Muscle layer of duodenum (tissue), 2 donors: ENCODE measurements at regions not wholly inside any gene's neighbourhood (a gene's known extent, or its start where the extent isn't known, plus 50 kb on each side); places are given as distances from the start of the nearest gene placed in this dataset.

ENCODE experiments used
- H3K27ac ChIP-seq: one replicate; pipeline ENCODE4 v1.7.0; 2013; ENCODE audit warnings: mild to moderate bottlenecking, low read length
- H3K27me3 ChIP-seq: one replicate; pipeline ENCODE4 v1.7.0; 2013; ENCODE audit warnings: low read depth, mild to moderate bottlenecking, control low read depth, low read length
- H3K36me3 ChIP-seq, 2 donors: one replicate each; pipeline ENCODE4 v1.7.0; 2013; ENCODE audit warnings: low read length in 2 of 2, control low read depth in 1 of 2, mild to moderate bottlenecking in 1 of 2; ENCODE audit not compliant: insufficient read depth in 2 of 2, control insufficient read depth in 1 of 2
- H3K4me1 ChIP-seq, 2 donors: one replicate each; pipeline ENCODE4 v1.7.0; 2013; ENCODE audit warnings: low read length in 2 of 2, mild to moderate bottlenecking in 2 of 2, control low read depth in 1 of 2, moderate library complexity in 1 of 2; ENCODE audit not compliant: insufficient read depth in 2 of 2, control insufficient read depth in 1 of 2
- H3K4me3 ChIP-seq, 2 donors: one replicate each; pipeline ENCODE4 v1.7.0; 2013; ENCODE audit warnings: low read length in 2 of 2, low read depth in 1 of 2, mild to moderate bottlenecking in 1 of 2
- H3K9me3 ChIP-seq, 2 donors: one replicate each; pipeline ENCODE4 v1.7.0; 2013; ENCODE audit warnings: low read length in 2 of 2, control low read depth in 1 of 2, mild to moderate bottlenecking in 1 of 2; ENCODE audit not compliant: control insufficient read depth in 1 of 2
- donor health status: healthy.

GRCh38 chr18:47566809-47567208, 315.3 kb upstream of the SKOR2 start:
- no peak overlapping the region for H3K4me3 ChIP-seq
- peaks cover 0 to 15% of the 10 kb centered on the region in 2 donors for H3K9me3 ChIP-seq
- H3K4me1 ChIP-seq, result no peaks in the 10 kb centered on the region
- H3K36me3 ChIP-seq, result no peaks in the 10 kb centered on the region
- no peaks in the 10 kb centered on the region for H3K27me3 ChIP-seq
- H3K27ac ChIP-seq, result no peak overlapping the region

- Histone ChIP-seq H3K4me1 (no peaks in the 10 kb centered on the region), H3K36me3 (no peaks in the 10 kb centered on the region), H3K9me3 (peaks cover 0 to 9% of the 10 kb centered on the region in 2 donors), H3K27ac (no peak overlapping the region), H3K4me3 (no peak overlapping the region), H3K27me3 (no peaks in the 10 kb centered on the region)
These were observed 309.6 kb upstream of the SKOR2 start for GRCh38 chr18:47560723-47561715.

GRCh38 chr18:47558110-47558750, 306.8 kb upstream of the SKOR2 start:
- H3K36me3 ChIP-seq, result no peaks in the 10 kb centered on the region
- no peak overlapping the region for H3K4me3 ChIP-seq
- no peaks in the 10 kb centered on the region for H3K27me3 ChIP-seq
- no peaks in the 10 kb centered on the region for H3K4me1 ChIP-seq
- no peak overlapping the region for H3K27ac ChIP-seq
- H3K9me3 ChIP-seq, result no peaks in the 10 kb centered on the region

- Histone ChIP-seq H3K27ac (no peak overlapping the region), H3K36me3 (no peaks in the 10 kb centered on the region), H3K4me3 (no peak overlapping the region), H3K9me3 (no peaks in the 10 kb centered on the region), H3K27me3 (no peaks in the 10 kb centered on the region), H3K4me1 (no peaks in the 10 kb centered on the region)
These were observed 305.7 kb upstream of the SKOR2 start for GRCh38 chr18:47557160-47557559.

DNA sequence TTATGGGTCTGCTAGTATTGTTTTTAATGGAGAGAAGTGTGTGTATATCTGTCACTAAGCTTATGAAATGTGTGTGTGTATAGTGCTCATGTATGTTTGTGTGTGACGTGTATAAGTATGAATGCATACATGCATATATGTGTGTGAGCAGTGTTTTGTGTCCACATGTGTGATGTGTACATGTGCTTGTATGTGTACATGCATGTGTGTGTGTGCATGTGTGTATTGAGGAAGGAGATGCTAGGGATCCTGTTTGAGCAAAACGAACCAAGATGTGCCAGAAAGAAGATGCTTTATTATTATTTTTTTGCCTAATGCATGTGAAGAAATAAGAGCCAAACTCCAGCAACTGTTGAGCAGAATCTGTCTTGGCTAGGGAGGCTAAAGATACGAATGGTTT, 301.3 kb upstream of the SKOR2 start:
- H3K9me3 ChIP-seq, result no peaks in the 10 kb centered on the region
- H3K27ac ChIP-seq, result no peak overlapping the region
- no peaks in the 10 kb centered on the region for H3K4me1 ChIP-seq
- H3K4me3 ChIP-seq, result no peak overlapping the region
- no peaks in the 10 kb centered on the region for H3K36me3 ChIP-seq
- H3K27me3 ChIP-seq, result no peaks in the 10 kb centered on the region

- H3K27me3 ChIP-seq, result no peaks in the 10 kb centered on the region
- H3K4me3 ChIP-seq, result no peak overlapping the region
- no peaks in the 10 kb centered on the region for H3K36me3 ChIP-seq
- H3K27ac ChIP-seq, result no peak overlapping the region
- H3K9me3 ChIP-seq, result no peaks in the 10 kb centered on the region
- no peaks in the 10 kb centered on the region for H3K4me1 ChIP-seq
These were observed 299.2 kb upstream of the SKOR2 start for GRCh38 chr18:47550611-47551010.

DNA sequence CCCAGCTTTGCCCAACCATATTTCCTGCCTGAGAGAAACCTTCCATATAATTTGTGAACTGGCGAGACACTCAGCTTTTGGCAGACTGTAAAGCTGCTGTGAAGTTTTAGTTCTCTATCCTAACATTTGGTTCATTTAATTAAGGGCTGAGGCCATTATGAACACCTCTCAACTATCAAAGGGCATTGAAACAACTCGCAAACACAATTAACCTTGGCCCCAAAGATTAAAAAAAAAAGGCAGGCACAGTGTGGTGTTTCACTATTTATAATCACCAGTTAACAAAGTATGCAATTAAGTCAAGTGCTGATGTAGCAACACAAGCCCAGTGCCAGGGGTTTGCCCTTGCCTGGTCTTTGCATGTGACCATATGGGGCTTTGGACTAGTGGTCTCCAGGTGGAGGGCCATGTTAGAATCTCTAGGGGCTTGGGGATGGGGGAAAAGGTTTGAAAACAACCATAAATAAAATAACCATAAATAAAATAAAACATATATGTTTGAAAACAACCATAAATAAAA, 297.6 kb upstream of the SKOR2 start:
- H3K27me3 ChIP-seq, result no peaks in the 10 kb centered on the region
- no peaks in the 10 kb centered on the region for H3K36me3 ChIP-seq
- H3K4me1 ChIP-seq, result no peaks in the 10 kb centered on the region
- H3K27ac ChIP-seq, result no peak overlapping the region
- no peak overlapping the region for H3K4me3 ChIP-seq
- no peaks in the 10 kb centered on the region for H3K9me3 ChIP-seq

GRCh38 chr18:47547539-47548202, 296.2 kb upstream of the SKOR2 start:
- no peaks in the 10 kb centered on the region for H3K9me3 ChIP-seq
- no peaks in the 10 kb centered on the region for H3K27me3 ChIP-seq
- no peak overlapping the region for H3K27ac ChIP-seq

DNA sequence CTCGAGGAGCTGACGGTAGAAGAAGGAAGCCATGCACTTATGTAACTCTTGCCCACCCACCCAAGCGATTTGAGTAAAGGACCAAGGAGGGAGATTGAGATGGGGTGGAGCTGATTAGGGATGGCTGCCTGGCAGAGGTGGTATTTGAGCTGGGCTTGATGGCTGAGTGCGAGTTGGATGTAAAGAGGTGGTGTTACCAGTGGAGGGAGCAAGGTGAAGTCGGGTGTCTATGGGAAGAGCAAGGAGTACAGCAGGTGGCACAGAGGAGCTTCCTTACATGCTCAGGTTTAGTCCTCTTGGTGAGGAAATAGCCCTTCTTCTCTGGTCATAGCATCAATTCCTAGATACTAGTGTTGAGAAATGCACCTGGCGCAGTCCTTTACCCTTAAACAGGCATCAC, 294.2 kb upstream of the SKOR2 start:
- H3K27me3 ChIP-seq, result no peaks in the 10 kb centered on the region
- no peak overlapping the region for H3K27ac ChIP-seq

More at GRCh38 chr18:47547539-47548202, 296.2 kb upstream of the SKOR2 start:
- H3K4me1 ChIP-seq, result no peaks in the 10 kb centered on the region
- no peaks in the 10 kb centered on the region for H3K36me3 ChIP-seq
- no peak overlapping the region for H3K4me3 ChIP-seq

GRCh38 chr18:47543080-47543479, 291.6 kb upstream of the SKOR2 start:
- Histone ChIP-seq H3K4me1 (no peaks in the 10 kb centered on the region), H3K36me3 (no peaks in the 10 kb centered on the region), H3K27me3 (no peaks in the 10 kb centered on the region), H3K9me3 (no peaks in the 10 kb centered on the region), H3K27ac (no peak overlapping the region), H3K4me3 (no peak overlapping the region)

More for the DNA sequence above, 294.2 kb upstream of the SKOR2 start:
- Histone ChIP-seq H3K36me3 (no peaks in the 10 kb centered on the region), H3K4me1 (no peaks in the 10 kb centered on the region), H3K4me3 (no peak overlapping the region), H3K9me3 (no peaks in the 10 kb centered on the region)

DNA sequence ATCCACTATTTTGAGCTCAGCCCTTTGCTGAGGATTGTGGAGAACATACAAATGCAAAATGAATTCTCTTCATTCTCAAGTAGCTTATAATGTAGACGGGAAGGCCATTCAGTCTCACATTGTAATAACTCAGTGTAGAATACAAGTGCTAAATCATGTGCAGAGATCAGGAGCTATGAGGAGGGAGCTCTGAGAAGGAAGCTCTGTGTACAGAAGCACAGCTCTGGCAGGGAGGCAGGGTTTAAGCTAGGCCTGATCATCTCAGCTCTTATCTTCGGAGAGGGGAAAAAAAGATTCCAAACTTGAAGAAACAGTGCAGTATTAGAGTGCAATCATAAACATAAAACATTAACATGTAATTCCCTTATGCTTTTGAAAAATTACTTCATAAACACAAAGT, 291.1 kb upstream of the SKOR2 start:
- Histone ChIP-seq H3K27ac (no peak overlapping the region), H3K36me3 (no peaks in the 10 kb centered on the region), H3K9me3 (no peaks in the 10 kb centered on the region), H3K27me3 (no peaks in the 10 kb centered on the region), H3K4me1 (no peaks in the 10 kb centered on the region), H3K4me3 (no peak overlapping the region)
